GM23338 (cell line): ENCODE measurements at regions not wholly inside any gene's neighbourhood (a gene's known extent, or its start where the extent isn't known, plus 50 kb on each side); places are given as distances from the start of the nearest gene placed in this dataset.

Experiments
- ATAC-seq: fragments of 200-7000 bp; cut with Tn5 transposase; 3 replicates; pipeline ENCODE4 v1.9.1; 2020
- DNase-seq: peaks from one replicate; pipeline ENCODE4 v3.0.0-alpha.2; 2015; ENCODE audit warnings: low spot score
- H2AFZ ChIP-seq: fragments of 200-600 bp; sonication (generic); 2 replicates; pipeline ENCODE4 v1.8.0; 2016; ENCODE audit warnings: antibody characterized with exemption, mild to moderate bottlenecking, moderate library complexity
- H3F3A ChIP-seq: fragments of 200-600 bp; sonication (generic); replicated peaks from 2 replicates; pipeline ENCODE4 v1.8.0; 2017; ENCODE audit warnings: antibody characterized with exemption, mixed run types, low read depth
- H3K27ac ChIP-seq: fragments of 200-600 bp; sonication (generic); 2 replicates; pipeline ENCODE4 v1.6.1; 2016; ENCODE audit warnings: low read depth
- H3K27me3 ChIP-seq: fragments of 200-600 bp; sonication (generic); 2 replicates; pipeline ENCODE4 v1.8.0; 2016; ENCODE audit warnings: mild to moderate bottlenecking, mixed run types, moderate library complexity; ENCODE audit not compliant: insufficient read depth
- H3K36me3 ChIP-seq: fragments of 200-600 bp; sonication (generic); 2 replicates; pipeline ENCODE4 v1.8.0; 2016; ENCODE audit warnings: mild to moderate bottlenecking; ENCODE audit not compliant: insufficient read depth
- H3K4me1 ChIP-seq: fragments of 200-600 bp; sonication (generic); 2 replicates; pipeline ENCODE4 v1.8.0; 2016; ENCODE audit warnings: mild to moderate bottlenecking, moderate library complexity; ENCODE audit not compliant: insufficient read depth
- H3K4me2 ChIP-seq: fragments of 200-600 bp; sonication (generic); 2 replicates; pipeline ENCODE4 v1.7.1; 2017; ENCODE audit warnings: mixed run types
- H3K4me3 ChIP-seq: fragments of 200-600 bp; sonication (generic); 2 replicates; pipeline ENCODE4 v1.6.1; 2016; ENCODE audit warnings: mixed run types
- H3K79me2 ChIP-seq: fragments of 200-600 bp; sonication (generic); replicated peaks from 2 replicates; pipeline ENCODE4 v1.8.0; 2017; ENCODE audit warnings: mild to moderate bottlenecking; ENCODE audit not compliant: insufficient read depth
- H3K9me2 ChIP-seq: fragments of 200-600 bp; sonication (generic); 2 replicates; pipeline ENCODE4 v1.8.0; 2017; ENCODE audit not compliant: insufficient read depth
- H4K20me1 ChIP-seq: fragments of 200-600 bp; sonication (generic); replicated peaks from 2 replicates; pipeline ENCODE4 v1.8.0; 2017; ENCODE audit warnings: mild to moderate bottlenecking; ENCODE audit not compliant: insufficient read depth
- H3K27ac Mint-ChIP-seq: 2 replicates; pipeline ENCODE4 v1.8.0; 2020; ENCODE audit warnings: inconsistent platforms, mild to moderate bottlenecking, moderate library complexity, mixed read lengths
- H3K27me3 Mint-ChIP-seq: 3 replicates; pipeline ENCODE4 v1.8.0; 2022; ENCODE audit warnings: low read depth, mild to moderate bottlenecking, moderate library complexity, mixed read lengths, inconsistent platforms; ENCODE audit not compliant: insufficient read depth, poor library complexity
- H3K36me3 Mint-ChIP-seq: 3 replicates; pipeline ENCODE4 v1.8.0; 2021; ENCODE audit warnings: low read depth, mild to moderate bottlenecking, inconsistent platforms, moderate library complexity, mixed read lengths
- H3K4me1 Mint-ChIP-seq: 3 replicates; pipeline ENCODE4 v1.8.0; 2020; ENCODE audit warnings: mild to moderate bottlenecking, inconsistent platforms, mixed read lengths
- H3K4me3 Mint-ChIP-seq: 3 replicates; pipeline ENCODE4 v1.8.0; 2021; ENCODE audit warnings: moderate library complexity, mild to moderate bottlenecking, inconsistent platforms, mixed read lengths
- H3K9me3 Mint-ChIP-seq: 3 replicates; pipeline ENCODE4 v1.8.0; 2020; ENCODE audit warnings: moderate library complexity, mild to moderate bottlenecking, inconsistent platforms, mixed read lengths
- EZH2 ChIP-seq: fragments of 200-600 bp; sonication (generic); IDR thresholded peaks from one replicate; pipeline ENCODE4 v1.8.0; 2017; ENCODE audit warnings: antibody characterized with exemption, mild to moderate bottlenecking, low read depth; ENCODE audit not compliant: unreplicated experiment
- NANOG ChIP-seq: IDR thresholded peaks from 2 replicates; pipeline ENCODE4 v1.6.1; 2016; ENCODE audit warnings: antibody characterized with exemption, borderline replicate concordance
- POLR2AphosphoS5 ChIP-seq: IDR thresholded peaks from 2 replicates; pipeline ENCODE4 v1.6.1; 2016; ENCODE audit warnings: antibody characterized with exemption, low read depth
- REST ChIP-seq: IDR thresholded peaks from one replicate; pipeline ENCODE4 v1.6.1; 2018; ENCODE audit warnings: antibody characterized with exemption; ENCODE audit not compliant: unreplicated experiment
- ZNF114 ChIP-seq: fragments of 250-450 bp; sonication (Bioruptor Pico); IDR thresholded peaks from 2 replicates; pipeline ENCODE4 v1.5.0; 2020; ENCODE audit warnings: mild to moderate bottlenecking, moderate library complexity

DNA sequence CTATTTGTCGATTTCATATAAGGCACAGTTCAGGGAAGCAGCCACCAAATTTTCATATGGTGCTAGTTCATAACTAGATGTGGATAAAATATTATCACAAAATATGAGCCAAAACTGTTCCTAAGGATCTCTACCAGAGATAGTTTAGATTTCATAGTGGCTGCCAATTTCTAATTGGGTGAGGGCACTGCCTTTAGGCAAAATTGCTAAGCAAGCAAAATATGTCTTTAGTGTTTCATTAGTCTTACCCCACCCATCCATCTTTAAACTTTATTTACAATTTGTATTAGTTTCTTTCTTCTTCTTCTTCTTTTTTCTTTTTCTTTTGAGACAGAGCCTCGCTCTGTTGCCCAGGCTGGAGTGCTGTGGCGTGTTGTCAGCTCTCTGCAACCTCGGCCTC lies 77.1 kb upstream of the SLC4A10 start:
- Histone ChIP-seq H3F3A (no peaks in the 10 kb centered on the region), H3K27ac (no peak overlapping the region), H3K4me2 (no peak overlapping the region), H3K4me1 (no peaks in the 10 kb centered on the region), H3K27me3 (no peaks in the 10 kb centered on the region), H4K20me1 (no peaks in the 10 kb centered on the region), H3K79me2 (no peaks in the 10 kb centered on the region), H3K36me3 (no peaks in the 10 kb centered on the region), H2AFZ (no peak overlapping the region), H3K4me3 (no peak overlapping the region), H3K9me2 (no peaks in the 10 kb centered on the region)
- no peak for TF ChIP-seq REST
- TF ChIP-seq ZNF114 (CRISPR knock-in tag): no peak
- no peak for TF ChIP-seq POLR2AphosphoS5
- TF ChIP-seq EZH2: no peak
- Mint-ChIP-seq H3K4me1 (no peaks in the 10 kb centered on the region), H3K27ac (no peak overlapping the region), H3K4me3 (no peak overlapping the region), H3K27me3 (no peaks in the 10 kb centered on the region), H3K36me3 (no peaks in the 10 kb centered on the region), H3K9me3 (no peaks in the 10 kb centered on the region)
- no peak for ATAC-seq
- no peak for DNase-seq

DNA sequence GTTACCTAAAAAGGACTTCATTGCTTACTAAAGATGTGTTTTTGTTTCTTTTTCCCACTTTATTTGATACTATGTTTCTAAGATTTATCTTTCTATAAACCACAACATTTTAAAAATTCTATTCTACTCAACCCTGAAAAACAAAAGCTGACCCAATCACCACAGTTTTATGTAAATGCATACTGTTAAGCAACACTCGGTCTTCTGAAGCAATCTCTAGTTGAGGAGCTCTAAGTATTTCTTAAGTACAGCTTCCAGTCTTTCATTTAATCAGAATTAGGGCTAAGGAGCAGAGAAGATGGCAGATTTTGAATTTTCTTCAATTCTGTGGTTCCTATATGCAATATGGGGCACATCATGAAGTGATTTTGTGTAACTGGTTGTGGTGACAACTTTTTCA lies 72.2 kb upstream of the SLC4A10 start:
- Mint-ChIP-seq H3K27me3 (peaks cover 2% of the 10 kb centered on the region), H3K4me1 (peaks cover 7% of the 10 kb centered on the region; the same call in 2 of the 3 replicates), H3K9me3 (no peaks in the 10 kb centered on the region), H3K36me3 (no peaks in the 10 kb centered on the region), H3K27ac (no peak overlapping the region), H3K4me3 (no peak overlapping the region)
- Histone ChIP-seq H3F3A (no peaks in the 10 kb centered on the region), H3K27me3 (no peaks in the 10 kb centered on the region), H3K79me2 (no peaks in the 10 kb centered on the region), H3K36me3 (no peaks in the 10 kb centered on the region), H2AFZ (no peak overlapping the region), H3K4me1 (no peaks in the 10 kb centered on the region), H3K27ac (no peak overlapping the region), H3K9me2 (no peaks in the 10 kb centered on the region), H4K20me1 (no peaks in the 10 kb centered on the region), H3K4me2 (no peak overlapping the region), H3K4me3 (no peak overlapping the region)
- DNase-seq (no peak), ATAC-seq (no peak)
- TF ChIP-seq REST (no peak), NANOG (no peak)
